ENCODE measurements at regions not wholly inside any gene's neighbourhood (a gene's known extent, or its start where the extent isn't known, plus 50 kb on each side); places are given as distances from the start of the nearest gene placed in this dataset.

GRCh38 chr1:208486677-208487076, 242.5 kb upstream of the PLXNA2 start:
- TF ChIP-seq CTCF (IDR thresholded peaks at IDR 0.05) (no peak), POLR2AphosphoS5 (IDR thresholded peaks at IDR 0.05) (no peak)
